ENCODE measurements at regions not wholly inside any gene's neighbourhood (a gene's known extent, or its start where the extent isn't known, plus 50 kb on each side); places are given as distances from the start of the nearest gene placed in this dataset.

- DNase-seq, result no peak
- Histone ChIP-seq H3K27me3 (replicated peaks in 1 of 7) (peaks cover 0 to 62% (median 0%) of the 10 kb centered on the region in 7 donors), H3K4me3 (no peak overlapping the region), H3K4me1 (no peaks in the 10 kb centered on the region), H3K9me3 (no peaks in the 10 kb centered on the region), H3K36me3 (no peaks in the 10 kb centered on the region), H3K27ac (no peak overlapping the region)
- TF ChIP-seq POLR2A (IDR thresholded peaks at IDR 0.05), result no peak
- TF ChIP-seq, protein P1, sequence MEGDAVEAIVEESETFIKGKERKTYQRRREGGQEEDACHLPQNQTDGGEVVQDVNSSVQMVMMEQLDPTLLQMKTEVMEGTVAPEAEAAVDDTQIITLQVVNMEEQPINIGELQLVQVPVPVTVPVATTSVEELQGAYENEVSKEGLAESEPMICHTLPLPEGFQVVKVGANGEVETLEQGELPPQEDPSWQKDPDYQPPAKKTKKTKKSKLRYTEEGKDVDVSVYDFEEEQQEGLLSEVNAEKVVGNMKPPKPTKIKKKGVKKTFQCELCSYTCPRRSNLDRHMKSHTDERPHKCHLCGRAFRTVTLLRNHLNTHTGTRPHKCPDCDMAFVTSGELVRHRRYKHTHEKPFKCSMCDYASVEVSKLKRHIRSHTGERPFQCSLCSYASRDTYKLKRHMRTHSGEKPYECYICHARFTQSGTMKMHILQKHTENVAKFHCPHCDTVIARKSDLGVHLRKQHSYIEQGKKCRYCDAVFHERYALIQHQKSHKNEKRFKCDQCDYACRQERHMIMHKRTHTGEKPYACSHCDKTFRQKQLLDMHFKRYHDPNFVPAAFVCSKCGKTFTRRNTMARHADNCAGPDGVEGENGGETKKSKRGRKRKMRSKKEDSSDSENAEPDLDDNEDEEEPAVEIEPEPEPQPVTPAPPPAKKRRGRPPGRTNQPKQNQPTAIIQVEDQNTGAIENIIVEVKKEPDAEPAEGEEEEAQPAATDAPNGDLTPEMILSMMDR (IDR thresholded peaks at IDR 0.05 in 8 of 11, conservative IDR thresholded peaks at IDR 0.05 in 3 of 11), result no peak
- no peak for TF ChIP-seq POLR2AphosphoS5 (IDR thresholded peaks at IDR 0.05)
- intact Hi-C loops (cut with DNase I; ENCODE audit: low total_unique reads), result no loop called here
- WGBS, 5 donors, result 68 to 85% (median 78%) methylated on average over 8 to 9 of the region's 9 CpGs
These were observed 1238.7 kb downstream of the BRD1 start for GRCh38 chr22:48588878-48589450.

DNA sequence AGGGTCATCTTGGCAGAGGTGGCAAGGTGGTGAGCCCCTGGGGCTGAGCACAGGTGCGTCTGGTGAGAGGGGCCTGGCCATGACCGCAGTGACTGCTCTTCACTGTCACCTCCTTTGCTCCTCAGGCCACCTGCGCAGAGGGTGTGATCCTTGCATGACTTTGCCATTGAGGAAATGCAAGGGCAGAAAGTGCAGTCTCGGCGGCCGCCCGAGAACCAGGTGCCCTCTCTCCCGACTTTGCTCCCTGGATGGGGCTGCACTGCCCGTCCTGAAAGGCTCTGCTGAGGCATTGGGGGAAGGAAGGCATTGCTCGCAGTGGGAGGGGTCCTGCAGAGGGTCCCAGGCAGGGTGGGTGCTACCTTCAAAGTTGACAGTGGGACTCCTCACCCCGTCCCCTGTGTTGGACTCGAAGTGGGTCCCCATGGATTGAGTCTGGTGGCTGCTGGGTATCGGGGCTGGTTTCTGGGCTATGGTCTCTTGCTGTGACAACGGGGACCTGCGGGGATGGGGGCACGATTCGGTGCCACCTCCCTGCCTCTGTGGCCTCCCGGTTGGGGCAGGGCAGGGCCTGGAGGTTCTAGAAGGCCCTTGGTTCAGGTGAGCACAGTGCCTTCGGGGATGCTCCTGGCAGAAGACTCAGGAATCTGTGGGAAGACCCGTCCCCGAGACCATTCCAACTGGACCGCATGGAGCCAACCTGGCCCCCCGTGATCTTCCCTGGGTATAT, 1239.4 kb downstream of the BRD1 start:
- no peaks in the 10 kb centered on the region for H3K36me3 ChIP-seq
- no peaks in the 10 kb centered on the region for H3K9me3 ChIP-seq
- TF ChIP-seq POLR2A (IDR thresholded peaks at IDR 0.05), result no peak
- TF ChIP-seq, protein P1 (IDR thresholded peaks at IDR 0.05 in 8 of 11, conservative IDR thresholded peaks at IDR 0.05 in 3 of 11), result no peak
- no peak for TF ChIP-seq POLR2AphosphoS5 (IDR thresholded peaks at IDR 0.05)
- intact Hi-C loops (cut with DNase I; ENCODE audit: low total_unique reads), result no loop called here
- 87 to 91% (median 91%) methylated on average over 21 to 23 of the region's 23 CpGs for WGBS, 5 donors
- H3K27me3 ChIP-seq (replicated peaks in 1 of 7), result peaks cover 0 to 61% (median 0%) of the 10 kb centered on the region in 7 donors
- no peak overlapping the region for H3K4me3 ChIP-seq
- H3K27ac ChIP-seq, result no peak overlapping the region
- no peak for DNase-seq
- no peaks in the 10 kb centered on the region for H3K4me1 ChIP-seq

- no peaks in the 10 kb centered on the region for H3K36me3 ChIP-seq
- H3K27me3 ChIP-seq (replicated peaks in 1 of 7), result peaks cover 0 to 56% (median 0%) of the 10 kb centered on the region in 7 donors
- no peaks in the 10 kb centered on the region for H3K9me3 ChIP-seq
- no peak overlapping the region for H3K4me3 ChIP-seq
- 79 to 84% (median 82%) methylated on average over 15 to 18 of the region's 18 CpGs for WGBS, 5 donors
- TF ChIP-seq POLR2A (IDR thresholded peaks at IDR 0.05) (no peak), POLR2AphosphoS5 (IDR thresholded peaks at IDR 0.05) (no peak)
- TF ChIP-seq, protein P1 (IDR thresholded peaks at IDR 0.05 in 8 of 11, conservative IDR thresholded peaks at IDR 0.05 in 3 of 11), result no peak
- H3K4me1 ChIP-seq, result no peaks in the 10 kb centered on the region
- intact Hi-C loops (cut with DNase I; ENCODE audit: low total_unique reads), result no loop called here
- DNase-seq, result no peak
- H3K27ac ChIP-seq, result no peak overlapping the region
These were observed 1240.3 kb downstream of the BRD1 start for GRCh38 chr22:48587236-48587865.

- intact Hi-C loops (cut with DNase I; ENCODE audit: low total_unique reads), result no loop called here
- Histone ChIP-seq H3K27me3 (replicated peaks in 1 of 7) (peaks cover 0 to 55% (median 0%) of the 10 kb centered on the region in 7 donors), H3K9me3 (no peaks in the 10 kb centered on the region), H3K4me1 (no peaks in the 10 kb centered on the region), H3K27ac (no peak overlapping the region), H3K4me3 (no peak overlapping the region), H3K36me3 (no peaks in the 10 kb centered on the region)
- no peak for DNase-seq
- WGBS, 5 donors, result 69 to 75% (median 72%) methylated on average over 3 to 7 of the region's 7 CpGs
- TF ChIP-seq POLR2A (IDR thresholded peaks at IDR 0.05) (no peak), POLR2AphosphoS5 (IDR thresholded peaks at IDR 0.05) (no peak)
- TF ChIP-seq, protein P1 (IDR thresholded peaks at IDR 0.05 in 8 of 11, conservative IDR thresholded peaks at IDR 0.05 in 3 of 11), result no peak
These were observed 1240.9 kb downstream of the BRD1 start for GRCh38 chr22:48586799-48587185.

All from spleen (tissue), 11 donors.